CD14-positive monocyte (primary cell): ENCODE measurements at regions not wholly inside any gene's neighbourhood (a gene's known extent, or its start where the extent isn't known, plus 50 kb on each side); places are given as distances from the start of the nearest gene placed in this dataset.

Experiments used
- DNase-seq, 3 donors: peaks; one replicate each; pipeline ENCODE4 v3.0.0-alpha.2; 2011 to 2022
- H2AFZ ChIP-seq: 2 replicates; pipeline ENCODE4 v1.6.0; 2012; ENCODE audit warnings: mild to moderate bottlenecking, low read depth, low read length, inconsistent platforms; ENCODE audit not compliant: insufficient read depth, poor library complexity, severe bottlenecking
- H3K27ac ChIP-seq, 2 donors: 1 replicate in 1 of 2; 2 replicates in 1 of 2; pipeline ENCODE4 v1.5.1; 2012 to 2013; ENCODE audit warnings: low read length in 2 of 2, control low read depth in 1 of 2, inconsistent platforms in 1 of 2, low read depth in 1 of 2, mild to moderate bottlenecking in 1 of 2
- H3K27me3 ChIP-seq, 2 donors: one replicate each; pipeline versions ENCODE4 v1.6.0 to v1.6.1; 2011 to 2013; ENCODE audit warnings: low read length in 2 of 2; ENCODE audit not compliant: control insufficient read depth in 2 of 2, insufficient read depth in 2 of 2
- H3K36me3 ChIP-seq, 2 donors: replicated peaks in 1 of 2; 1 replicate in 1 of 2; 2 replicates in 1 of 2; pipeline versions ENCODE4 v1.5.1 to v1.6.1; 2012 to 2013; ENCODE audit warnings: low read length in 2 of 2, control low read depth in 1 of 2, inconsistent platforms in 1 of 2, mild to moderate bottlenecking in 1 of 2; ENCODE audit not compliant: insufficient read depth in 2 of 2, control insufficient read depth in 1 of 2
- H3K4me1 ChIP-seq, 2 donors: 1 replicate in 1 of 2; 2 replicates in 1 of 2; pipeline versions ENCODE4 v1.5.1 to v1.6.1; 2012 to 2013; ENCODE audit warnings: low read length in 2 of 2, control low read depth in 1 of 2, inconsistent platforms in 1 of 2, mild to moderate bottlenecking in 1 of 2, moderate library complexity in 1 of 2; ENCODE audit not compliant: insufficient read depth in 2 of 2, control insufficient read depth in 1 of 2
- H3K4me2 ChIP-seq: replicated peaks from 2 replicates; pipeline ENCODE3; 2012; ENCODE audit warnings: low read length, moderate library complexity, mild to moderate bottlenecking; ENCODE audit not compliant: poor library complexity, severe bottlenecking; ENCODE audit errors: extremely low read depth
- H3K4me3 ChIP-seq, 3 experiments: fragments of 200-600 bp in 1 of 3; sonication (generic) in 1 of 3; replicated peaks in 1 of 3; 1 replicate in 2 of 3; 2 replicates in 1 of 3; pipeline ENCODE4 v1.5.1; 2011 to 2013; ENCODE audit warnings: low read length in 3 of 3, mild to moderate bottlenecking in 3 of 3, control low read depth in 2 of 3, low read depth in 2 of 3, inconsistent platforms in 1 of 3, moderate library complexity in 1 of 3
- H3K79me2 ChIP-seq: 2 replicates; pipeline ENCODE4 v1.6.0; 2012; ENCODE audit warnings: mild to moderate bottlenecking, control low read depth, inconsistent platforms, low read length, moderate library complexity; ENCODE audit not compliant: insufficient read depth
- H3K9ac ChIP-seq: 2 replicates; pipeline ENCODE4 v1.6.0; 2017; ENCODE audit warnings: low read length, mild to moderate bottlenecking; ENCODE audit not compliant: insufficient read depth, poor library complexity, severe bottlenecking
- H3K9me3 ChIP-seq, 2 donors: replicated peaks in 1 of 2; 1 replicate in 1 of 2; 2 replicates in 1 of 2; pipeline versions ENCODE4 v1.5.1 to v1.6.1; 2012 to 2013; ENCODE audit warnings: low read length in 2 of 2, control low read depth in 1 of 2; ENCODE audit not compliant: control insufficient read depth in 1 of 2, insufficient read depth in 1 of 2
- H4K20me1 ChIP-seq: 2 replicates; pipeline ENCODE4 v1.6.0; 2012; ENCODE audit warnings: mild to moderate bottlenecking, low read length, control low read depth, moderate library complexity; ENCODE audit not compliant: insufficient read depth
- H3K27ac Mint-ChIP-seq, 7 donors: one replicate each; pipeline ENCODE4 v1.8.0; 2020; ENCODE audit warnings: mild to moderate bottlenecking in 7 of 7, mixed read lengths in 7 of 7, moderate library complexity in 6 of 7, inconsistent platforms in 2 of 7
- H3K27me3 Mint-ChIP-seq, 3 donors: one replicate each; pipeline ENCODE4 v1.8.0; 2021 to 2022; ENCODE audit warnings: low read depth in 3 of 3, mild to moderate bottlenecking in 3 of 3, mixed read lengths in 3 of 3, moderate library complexity in 3 of 3, inconsistent platforms in 1 of 3
- H3K36me3 Mint-ChIP-seq, 2 donors: one replicate each; pipeline ENCODE4 v1.8.0; 2020; ENCODE audit warnings: mixed read lengths in 2 of 2, inconsistent platforms in 1 of 2, mild to moderate bottlenecking in 1 of 2
- H3K4me1 Mint-ChIP-seq: one replicate; pipeline ENCODE4 v1.8.0; 2020; ENCODE audit warnings: mild to moderate bottlenecking, mixed read lengths
- H3K4me3 Mint-ChIP-seq, 2 donors: one replicate each; pipeline ENCODE4 v1.8.0; 2020; ENCODE audit warnings: mild to moderate bottlenecking in 2 of 2, mixed read lengths in 2 of 2, moderate library complexity in 1 of 2
- H3K9me3 Mint-ChIP-seq, 7 donors: one replicate each; pipeline ENCODE4 v1.8.0; 2020 to 2022; ENCODE audit warnings: mixed read lengths in 7 of 7, mild to moderate bottlenecking in 6 of 7, moderate library complexity in 6 of 7, inconsistent platforms in 2 of 7
- WGBS: methylation state at CpG from one replicate; pipeline ENCODE4 v1.1.5; 2013; ENCODE audit warnings: missing lambda C conversion rate; ENCODE audit not compliant: insufficient coverage; 5-methylcytosine and 5-hydroxymethylcytosine counted together
- intact Hi-C, 2 donors: fragments of 100-400 bp; cut with micrococcal nuclease; formaldehyde crosslinking; loops; one replicate each; pipeline versions ENCODE4 v1.15.0 to v1.15.1; 2023
- TF ChIP-seq, protein P1 (sequence below): fragments of 200-600 bp; IDR thresholded peaks from one replicate; pipeline ENCODE4 v1.8.0; 2022; ENCODE audit warnings: antibody characterized with exemption, mild to moderate bottlenecking

DNA sequence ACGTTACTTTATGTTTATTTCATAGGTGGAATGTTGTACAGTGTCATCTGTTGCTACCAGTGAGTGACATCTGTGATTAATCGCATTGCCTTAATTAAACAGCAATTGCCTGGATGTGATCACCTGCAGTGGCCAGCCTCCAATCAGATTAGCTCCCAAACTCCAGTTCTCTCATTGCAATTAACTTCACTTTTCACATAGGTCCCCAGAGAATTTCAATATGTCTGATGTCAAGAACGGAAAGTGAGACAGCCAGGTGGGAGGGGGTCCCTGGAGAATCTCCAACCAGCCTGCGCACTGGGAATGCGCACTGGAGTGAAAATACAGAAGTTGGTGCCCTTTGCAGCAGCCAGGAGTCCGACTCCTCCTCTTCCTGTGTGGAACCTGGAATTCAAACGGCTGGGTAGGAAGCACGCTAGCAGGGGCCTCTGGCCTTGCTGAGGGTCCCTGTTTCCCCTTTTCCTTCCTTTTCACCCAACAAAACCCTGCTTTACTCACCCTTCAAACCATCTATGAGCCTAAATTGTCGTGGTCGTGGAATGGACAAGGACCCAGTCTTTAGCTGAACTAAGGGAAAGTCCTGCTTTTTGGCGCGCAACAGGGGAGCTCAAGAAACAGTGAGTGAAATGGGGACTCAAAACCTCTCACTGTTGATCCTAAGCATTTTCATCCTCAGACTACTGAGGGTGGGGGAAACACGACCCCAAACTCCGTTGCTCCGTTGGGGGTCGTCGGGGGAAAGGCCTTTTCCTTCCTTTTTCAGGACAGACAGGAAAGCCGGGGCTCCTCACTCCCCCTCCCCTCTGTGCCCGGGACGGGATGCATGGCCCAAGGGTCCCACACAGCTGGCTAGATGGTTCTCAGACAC lies 1355.5 kb upstream of the LRRTM3 start:
- peaks cover 0 to 6% of the 10 kb centered on the region in 2 donors for H3K4me1 ChIP-seq
- peak in 1 of 3 donors; percentile 2 for DNase-seq
- H3K9ac ChIP-seq, result peak overlapping the region; percentile 55
- no peaks in the 10 kb centered on the region for H3K79me2 ChIP-seq
- peak overlapping the region; percentile 78 for H2AFZ ChIP-seq
- 0% methylated on average over 2 of the region's 20 CpGs for WGBS
- peak overlapping the region; percentile 35 to 75 (median 52) for H3K4me3 ChIP-seq
- H3K27me3 ChIP-seq, result no peaks in the 10 kb centered on the region
- Mint-ChIP-seq H3K27me3 (no peaks in the 10 kb centered on the region), H3K9me3 (no peaks in the 10 kb centered on the region), H3K36me3 (no peaks in the 10 kb centered on the region), H3K4me3 (peak overlapping the region; percentile 79 to 93), H3K4me1 (peaks cover 17% of the 10 kb centered on the region), H3K27ac (peak overlapping the region in 1 of 7 donors; percentile 53)
- H3K4me2 ChIP-seq, result peak overlapping the region; percentile 72
- H3K36me3 ChIP-seq, result no peaks in the 10 kb centered on the region
- TF ChIP-seq, protein P1, sequence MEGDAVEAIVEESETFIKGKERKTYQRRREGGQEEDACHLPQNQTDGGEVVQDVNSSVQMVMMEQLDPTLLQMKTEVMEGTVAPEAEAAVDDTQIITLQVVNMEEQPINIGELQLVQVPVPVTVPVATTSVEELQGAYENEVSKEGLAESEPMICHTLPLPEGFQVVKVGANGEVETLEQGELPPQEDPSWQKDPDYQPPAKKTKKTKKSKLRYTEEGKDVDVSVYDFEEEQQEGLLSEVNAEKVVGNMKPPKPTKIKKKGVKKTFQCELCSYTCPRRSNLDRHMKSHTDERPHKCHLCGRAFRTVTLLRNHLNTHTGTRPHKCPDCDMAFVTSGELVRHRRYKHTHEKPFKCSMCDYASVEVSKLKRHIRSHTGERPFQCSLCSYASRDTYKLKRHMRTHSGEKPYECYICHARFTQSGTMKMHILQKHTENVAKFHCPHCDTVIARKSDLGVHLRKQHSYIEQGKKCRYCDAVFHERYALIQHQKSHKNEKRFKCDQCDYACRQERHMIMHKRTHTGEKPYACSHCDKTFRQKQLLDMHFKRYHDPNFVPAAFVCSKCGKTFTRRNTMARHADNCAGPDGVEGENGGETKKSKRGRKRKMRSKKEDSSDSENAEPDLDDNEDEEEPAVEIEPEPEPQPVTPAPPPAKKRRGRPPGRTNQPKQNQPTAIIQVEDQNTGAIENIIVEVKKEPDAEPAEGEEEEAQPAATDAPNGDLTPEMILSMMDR, result no peak
- H3K9me3 ChIP-seq, result no peaks in the 10 kb centered on the region
- intact Hi-C loops, result no loop called here
- H3K27ac ChIP-seq, result no peak overlapping the region
- no peaks in the 10 kb centered on the region for H4K20me1 ChIP-seq

GRCh38 chr10:65571011-65571570 lies 1354.7 kb upstream of the LRRTM3 start:
- Mint-ChIP-seq H3K27ac (no peak overlapping the region), H3K4me3 (peak overlapping the region; percentile 79 to 93), H3K27me3 (no peaks in the 10 kb centered on the region), H3K9me3 (no peaks in the 10 kb centered on the region), H3K4me1 (peaks cover 17% of the 10 kb centered on the region), H3K36me3 (no peaks in the 10 kb centered on the region)
- H3K36me3 ChIP-seq, result no peaks in the 10 kb centered on the region
- H3K9ac ChIP-seq, result peak overlapping the region; percentile 55
- H3K27ac ChIP-seq, result no peak overlapping the region
- DNase-seq, result no peak
- no peaks in the 10 kb centered on the region for H4K20me1 ChIP-seq
- H3K79me2 ChIP-seq, result no peaks in the 10 kb centered on the region
- peak overlapping the region; percentile 72 for H3K4me2 ChIP-seq
- peaks cover 0 to 6% of the 10 kb centered on the region in 2 donors for H3K4me1 ChIP-seq
- WGBS, result 0% methylated on average over 1 of the region's 5 CpGs
- peak overlapping the region; percentile 35 to 75 (median 52) for H3K4me3 ChIP-seq
- peak overlapping the region; percentile 78 for H2AFZ ChIP-seq
- intact Hi-C loops, result no loop called here
- H3K27me3 ChIP-seq, result no peaks in the 10 kb centered on the region
- TF ChIP-seq, protein P1, result no peak
- H3K9me3 ChIP-seq, result no peaks in the 10 kb centered on the region
